A172 (cell line): ENCODE measurements at regions not wholly inside any gene's neighbourhood (a gene's known extent, or its start where the extent isn't known, plus 50 kb on each side); places are given as distances from the start of the nearest gene placed in this dataset.
A peak's percentile ranks its signal among the peaks of the same experiment; 100 is the strongest.

Experiments
- DNase-seq: peaks from one replicate; pipeline ENCODE4 v3.0.0-alpha.2; 2015; ENCODE audit warnings: low spot score

- DNase-seq: no peak
Measured at GRCh38 chr6:146903451-146903850, 300.8 kb upstream of the STXBP5 start.

GRCh38 chr6:146904596-146904995 is 299.6 kb upstream of the STXBP5 start:
- DNase-seq: no peak

GRCh38 chr6:146905181-146905704 is 299.0 kb upstream of the STXBP5 start:
- peak; percentile 82 for DNase-seq

DNA sequence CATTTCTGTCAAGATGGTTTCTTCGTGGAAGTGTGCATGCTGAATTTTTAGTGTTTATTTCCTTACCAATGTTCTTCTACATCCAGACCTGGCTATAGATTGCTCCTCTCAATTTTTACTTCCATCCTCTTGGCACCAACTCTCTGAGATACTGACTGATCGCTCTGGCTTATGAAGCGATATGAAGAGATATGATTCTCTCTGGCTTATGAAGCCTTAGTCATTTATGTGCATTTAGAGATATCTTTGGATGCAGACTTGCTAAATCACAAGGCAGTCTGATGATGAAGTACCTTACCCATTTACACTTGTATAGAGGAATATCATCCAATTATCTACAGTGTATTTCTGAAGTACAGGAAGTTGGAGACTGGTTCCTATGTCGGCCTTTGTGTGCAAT is 295.4 kb upstream of the STXBP5 start:
- no peak for DNase-seq

DNA sequence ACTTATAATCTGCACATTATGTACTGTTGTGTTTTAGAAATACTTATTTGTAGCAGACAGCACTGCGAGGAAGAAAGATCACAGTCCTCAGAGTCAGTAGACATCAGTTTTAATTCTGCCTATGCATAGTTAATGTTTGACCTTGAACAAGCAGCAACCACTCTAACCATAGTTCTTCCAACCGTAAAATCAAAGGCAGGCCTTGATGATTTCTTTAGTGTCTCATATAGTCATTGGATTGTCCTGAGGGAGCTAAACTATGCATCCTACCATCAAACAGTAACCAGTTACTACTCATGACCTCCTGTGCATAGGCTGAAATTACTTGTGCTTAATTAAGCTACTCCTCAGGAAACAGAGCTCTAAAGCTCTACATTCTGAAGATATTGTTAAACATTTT is 294.8 kb upstream of the STXBP5 start:
- DNase-seq: no peak

- no peak for DNase-seq
Measured at GRCh38 chr6:146909886-146910285, 294.3 kb upstream of the STXBP5 start.

GRCh38 chr6:146910611-146911010 is 293.6 kb upstream of the STXBP5 start:
- DNase-seq: no peak

DNA sequence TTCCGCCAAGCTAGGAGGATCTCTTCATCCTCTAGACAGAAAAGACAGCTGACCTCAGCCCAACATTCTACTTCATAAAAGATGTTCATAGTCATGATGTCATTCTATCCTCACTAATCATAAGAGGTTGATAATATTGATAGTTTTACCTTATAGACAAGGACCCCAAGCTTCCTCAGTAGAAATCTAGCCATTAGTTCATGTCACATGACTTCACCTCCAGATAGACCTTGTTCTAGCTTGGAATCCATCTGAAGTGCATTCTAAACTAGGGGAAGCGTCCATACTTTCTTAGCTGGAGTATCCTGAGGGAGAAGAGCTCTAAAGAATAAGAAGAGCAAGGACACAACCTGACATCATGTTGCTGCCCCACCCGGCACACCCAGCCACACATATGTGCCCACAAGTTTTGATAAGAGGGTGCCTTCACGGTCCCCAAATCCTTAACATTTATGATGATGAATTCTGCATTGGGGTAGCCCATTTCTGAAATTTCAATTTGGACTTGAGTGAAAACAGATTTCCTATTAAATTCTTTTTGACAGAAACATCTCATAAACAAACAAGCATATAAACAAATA is 292.5 kb upstream of the STXBP5 start:
- DNase-seq: no peak

- DNase-seq: no peak
Measured at GRCh38 chr6:146912730-146913685, 291.2 kb upstream of the STXBP5 start.

DNA sequence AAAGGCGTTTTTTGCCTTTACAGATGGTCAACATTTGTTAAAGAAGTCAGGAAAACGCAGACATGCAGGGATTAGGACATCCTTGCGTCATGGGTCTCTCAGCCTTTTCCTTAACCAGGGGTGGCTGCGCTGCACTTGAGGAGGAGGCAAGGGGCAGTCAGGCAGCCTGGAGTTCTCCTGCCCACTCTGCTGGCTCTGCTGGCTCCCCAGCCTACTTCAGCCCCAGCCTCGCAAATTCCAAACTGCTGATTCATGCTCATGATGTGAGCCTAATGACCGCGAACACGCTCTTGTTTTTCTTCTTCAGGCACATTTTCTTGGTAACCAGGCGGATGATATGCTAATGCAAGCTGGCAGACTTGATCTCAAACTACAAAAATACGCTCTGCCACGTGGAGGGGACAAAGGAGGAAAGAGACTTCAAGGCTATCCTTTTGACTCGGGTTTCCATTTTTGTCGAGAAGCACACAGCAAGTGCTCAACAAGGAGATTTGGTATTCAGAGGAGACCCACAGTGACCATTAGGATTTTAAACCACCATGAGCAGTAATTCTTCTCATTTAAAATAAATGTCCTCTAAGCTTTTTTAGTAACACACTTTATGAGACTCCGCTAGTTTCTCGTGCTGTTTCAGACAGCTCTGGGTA is 290.3 kb upstream of the STXBP5 start:
- DNase-seq: peak; percentile 96

DNA sequence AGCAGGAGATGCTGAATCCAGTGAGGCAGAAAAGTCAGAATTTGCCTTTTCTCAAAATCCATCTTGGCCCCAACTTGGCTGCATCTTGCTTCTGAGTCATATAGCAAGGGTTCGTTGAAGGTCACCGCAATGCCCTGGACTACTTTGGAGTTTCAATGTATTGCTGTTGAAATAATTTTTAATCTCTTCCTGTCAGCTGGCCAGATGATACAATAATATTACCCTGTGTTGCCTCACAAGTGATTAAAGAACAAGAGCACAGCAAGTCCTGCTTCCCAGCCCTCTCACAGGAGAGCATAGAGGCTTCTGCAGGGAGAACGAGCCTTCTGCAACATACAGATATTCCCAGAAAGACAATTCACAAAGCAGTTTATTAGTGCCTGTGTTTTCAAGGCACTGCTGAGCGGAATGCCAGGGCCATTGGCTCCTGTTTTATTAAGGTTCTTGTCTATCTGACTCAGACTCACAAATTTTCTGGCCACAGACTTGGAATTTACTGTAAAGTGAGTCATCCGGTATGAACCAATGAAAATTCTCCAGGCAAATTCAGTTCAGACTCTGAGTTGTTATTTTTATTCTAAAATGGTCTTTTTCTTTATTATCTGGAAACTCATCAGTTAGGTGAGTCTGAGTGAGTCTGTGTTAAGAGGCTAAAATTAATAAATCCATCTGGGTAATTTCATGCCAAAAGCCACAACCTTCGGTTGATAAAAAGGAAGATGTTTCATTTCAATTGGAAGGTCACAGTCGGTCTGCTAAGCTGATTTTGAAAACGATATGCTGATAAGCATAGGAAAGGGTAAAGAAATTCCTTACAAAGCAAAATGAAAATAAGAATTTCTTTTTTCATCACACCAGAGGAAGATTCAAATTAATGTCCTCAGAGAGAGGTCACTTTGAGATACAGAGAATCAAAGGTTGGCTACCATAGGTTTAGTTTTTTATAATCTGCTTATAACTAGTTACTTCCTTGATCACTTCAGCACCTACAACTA is 289.4 kb upstream of the STXBP5 start:
- DNase-seq: peak; percentile 97

DNA sequence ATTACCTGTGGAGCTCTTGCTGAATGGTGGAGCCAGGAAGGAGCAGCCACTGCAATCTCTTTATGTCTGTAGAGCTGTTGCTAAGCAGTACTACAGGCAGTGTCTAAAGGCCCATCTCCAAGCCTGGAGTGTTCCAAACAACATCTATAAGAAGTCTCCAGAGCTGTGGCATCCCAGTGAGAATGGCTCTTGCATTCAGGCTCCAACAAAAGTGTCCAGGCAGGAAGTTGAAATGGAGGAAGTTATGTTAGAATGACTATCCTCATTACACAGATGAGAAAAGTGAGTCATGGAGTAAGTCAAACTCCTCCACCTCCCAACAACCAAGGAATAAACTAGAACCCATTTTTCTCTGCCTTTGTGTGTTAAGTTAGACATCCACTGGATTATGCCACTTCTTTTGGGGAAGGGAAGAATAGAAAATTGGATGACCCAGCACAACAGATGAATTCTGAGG is 288.5 kb upstream of the STXBP5 start:
- DNase-seq: peak; percentile 46

- DNase-seq: no peak
Measured at GRCh38 chr6:146916435-146917025, 287.7 kb upstream of the STXBP5 start.

DNA sequence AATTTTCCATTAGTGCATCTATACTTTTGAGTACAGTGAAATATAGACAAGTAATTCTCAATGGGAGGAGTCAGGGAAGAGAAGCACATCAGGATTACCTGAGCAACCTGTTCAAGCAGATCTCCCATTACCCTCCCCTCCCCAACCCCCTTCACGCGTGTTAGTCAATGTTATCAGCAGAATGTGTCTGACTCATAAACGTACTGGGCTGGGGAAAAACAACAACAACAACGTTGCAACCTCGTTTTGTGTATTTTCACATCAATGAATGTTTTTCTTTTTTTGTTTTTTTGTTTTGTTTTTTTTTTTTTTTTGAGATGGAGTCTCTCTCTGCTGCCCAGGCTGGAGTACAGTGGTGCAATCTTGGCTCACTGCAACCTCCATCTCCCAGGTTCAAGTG is 287.0 kb upstream of the STXBP5 start:
- no peak for DNase-seq

DNA sequence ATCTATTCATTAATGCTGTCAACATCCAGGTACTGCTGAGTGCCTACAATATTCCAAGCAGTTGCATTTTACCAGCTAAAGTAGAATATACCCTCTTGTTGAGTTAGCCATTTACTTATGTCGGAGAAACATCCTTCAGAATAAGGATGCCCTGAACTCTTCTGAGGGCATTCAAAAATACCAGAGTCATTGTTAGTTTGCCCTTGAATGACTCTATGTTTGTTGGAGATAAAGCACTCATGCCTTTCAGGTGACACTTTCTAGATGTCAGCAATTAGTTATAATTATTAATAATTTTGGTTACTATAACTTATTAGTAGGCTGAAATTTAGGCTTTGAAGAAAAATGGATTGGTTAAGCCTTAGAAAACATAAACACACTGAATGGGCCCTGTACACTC is 286.2 kb upstream of the STXBP5 start:
- DNase-seq: no peak

DNA sequence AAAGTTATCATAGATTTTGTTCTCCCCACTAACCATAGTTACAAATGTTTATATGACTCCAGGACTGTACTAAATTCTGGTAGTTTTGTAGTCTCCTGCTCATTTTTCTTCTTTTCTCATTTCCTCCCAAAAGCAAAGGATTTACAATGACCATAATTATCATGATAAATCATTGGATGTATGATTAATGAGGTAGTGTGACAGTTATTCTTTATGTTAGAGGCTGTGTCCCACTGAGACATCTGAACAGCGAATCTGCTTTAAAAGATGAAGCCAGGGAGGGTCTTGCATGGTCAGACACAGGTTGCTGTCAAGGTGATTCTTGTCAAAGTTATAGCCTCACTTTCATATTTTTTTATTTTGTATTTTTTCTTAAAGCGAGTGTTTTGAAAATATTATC is 285.2 kb upstream of the STXBP5 start:
- no peak for DNase-seq

GRCh38 chr6:146923205-146923833 is 280.9 kb upstream of the STXBP5 start:
- no peak for DNase-seq

- no peak for DNase-seq
Measured at GRCh38 chr6:146925846-146926245, 278.4 kb upstream of the STXBP5 start.

GRCh38 chr6:146928503-146928902 is 275.7 kb upstream of the STXBP5 start:
- no peak for DNase-seq

DNA sequence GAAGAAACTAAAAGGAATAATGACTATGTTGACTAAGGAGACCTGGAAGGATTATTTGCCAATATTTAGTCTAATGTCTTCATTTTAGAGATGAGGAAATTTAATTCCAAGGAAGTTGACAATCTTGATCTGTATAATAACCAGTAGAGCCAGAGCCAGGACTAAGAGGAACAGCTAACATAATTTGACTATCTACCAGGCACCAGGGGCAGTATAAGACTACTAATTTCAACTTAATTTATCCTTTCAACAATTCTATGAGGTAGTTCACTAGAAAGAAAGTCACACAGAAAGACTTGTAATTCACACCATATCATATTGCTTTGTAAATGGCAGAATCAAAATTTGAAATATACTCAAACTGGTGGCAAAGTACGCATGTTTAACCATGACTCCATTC is 273.0 kb upstream of the STXBP5 start:
- DNase-seq: peak; percentile 3
